ENCODE measurements at regions not wholly inside any gene's neighbourhood (a gene's known extent, or its start where the extent isn't known, plus 50 kb on each side); places are given as distances from the start of the nearest gene placed in this dataset.

DNA sequence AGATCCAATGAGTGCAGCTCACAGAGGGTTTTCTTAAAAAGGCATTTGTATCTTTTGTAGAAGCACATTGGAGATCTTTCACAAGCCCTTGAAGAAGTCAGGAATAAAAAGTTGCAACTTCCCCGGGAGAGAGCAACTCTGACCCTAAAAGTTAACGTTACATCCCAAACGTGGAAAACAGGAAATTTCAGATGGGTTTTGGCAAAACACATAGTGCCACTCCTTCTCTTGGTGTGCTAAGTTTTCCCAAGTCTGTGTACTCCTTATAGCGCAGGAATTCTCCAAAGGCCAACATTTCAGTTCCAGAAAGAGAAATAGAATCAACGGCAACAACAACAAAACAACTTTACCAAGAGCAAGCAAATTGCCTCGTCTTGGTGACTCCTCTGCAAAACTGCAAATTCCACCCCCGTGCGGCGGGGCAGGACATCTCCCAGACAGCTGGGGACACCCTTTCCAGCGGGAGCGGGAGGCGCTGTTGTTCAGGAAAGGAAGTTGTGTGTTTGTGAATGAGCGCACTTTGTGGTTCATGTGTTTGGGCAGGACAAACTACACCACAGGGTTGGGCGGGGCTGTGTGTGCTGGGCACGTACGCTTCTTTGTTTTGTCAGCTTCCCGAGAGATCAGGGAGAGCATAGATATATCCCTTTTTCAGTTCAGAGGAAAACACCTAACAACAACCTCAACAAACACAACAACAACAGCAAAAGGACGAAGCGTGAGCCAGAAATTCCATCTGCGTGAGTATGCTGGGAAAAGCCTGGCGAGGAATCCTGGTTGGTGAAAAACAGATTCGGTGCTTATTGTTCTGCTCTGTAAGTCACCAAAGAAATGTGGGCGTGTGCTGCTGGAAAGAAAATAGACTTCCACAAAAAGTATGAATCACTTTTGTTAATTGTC lies 294.7 kb upstream of the PITRM1 start:
- TF ChIP-seq, protein P1, sequence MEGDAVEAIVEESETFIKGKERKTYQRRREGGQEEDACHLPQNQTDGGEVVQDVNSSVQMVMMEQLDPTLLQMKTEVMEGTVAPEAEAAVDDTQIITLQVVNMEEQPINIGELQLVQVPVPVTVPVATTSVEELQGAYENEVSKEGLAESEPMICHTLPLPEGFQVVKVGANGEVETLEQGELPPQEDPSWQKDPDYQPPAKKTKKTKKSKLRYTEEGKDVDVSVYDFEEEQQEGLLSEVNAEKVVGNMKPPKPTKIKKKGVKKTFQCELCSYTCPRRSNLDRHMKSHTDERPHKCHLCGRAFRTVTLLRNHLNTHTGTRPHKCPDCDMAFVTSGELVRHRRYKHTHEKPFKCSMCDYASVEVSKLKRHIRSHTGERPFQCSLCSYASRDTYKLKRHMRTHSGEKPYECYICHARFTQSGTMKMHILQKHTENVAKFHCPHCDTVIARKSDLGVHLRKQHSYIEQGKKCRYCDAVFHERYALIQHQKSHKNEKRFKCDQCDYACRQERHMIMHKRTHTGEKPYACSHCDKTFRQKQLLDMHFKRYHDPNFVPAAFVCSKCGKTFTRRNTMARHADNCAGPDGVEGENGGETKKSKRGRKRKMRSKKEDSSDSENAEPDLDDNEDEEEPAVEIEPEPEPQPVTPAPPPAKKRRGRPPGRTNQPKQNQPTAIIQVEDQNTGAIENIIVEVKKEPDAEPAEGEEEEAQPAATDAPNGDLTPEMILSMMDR (IDR thresholded peaks at IDR 0.05; ENCODE audit: low read depth, low read length, missing control alignments), result peak; percentile 57
- peak; percentile 92 for DNase-seq (ENCODE audit: extremely low read depth, low read depth)
- H3K4me3 ChIP-seq (replicated peaks; ENCODE audit: low read depth, low read length), result peak overlapping the region; percentile 27

DNA sequence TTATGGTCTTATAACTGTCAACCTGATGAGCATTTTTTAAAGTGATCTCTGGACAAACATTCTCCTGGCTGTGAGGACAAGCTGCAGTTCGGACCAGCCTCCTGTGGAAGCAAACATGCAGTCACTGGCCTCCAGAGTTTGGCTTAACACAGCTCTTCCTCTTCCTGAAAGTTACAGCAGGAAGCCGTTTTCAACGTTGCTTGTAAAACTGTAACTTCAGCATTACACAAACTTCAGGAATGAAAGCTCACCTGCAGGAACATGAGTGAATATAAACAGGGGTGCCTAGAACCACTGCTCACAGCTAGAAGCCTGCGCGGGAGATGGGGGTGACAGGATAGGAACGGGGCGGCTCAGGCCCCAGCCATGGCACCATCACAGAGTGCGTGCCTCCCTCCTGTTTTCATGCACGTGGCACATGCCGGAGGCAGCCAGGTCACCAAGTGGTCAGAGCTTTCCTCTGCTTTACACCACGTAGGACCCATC lies 292.9 kb upstream of the PITRM1 start:
- DNase-seq (ENCODE audit: extremely low read depth, low read depth), result no peak
- TF ChIP-seq, protein P1 (IDR thresholded peaks at IDR 0.05; ENCODE audit: low read depth, low read length, missing control alignments), result no peak
- no peak overlapping the region for H3K4me3 ChIP-seq (replicated peaks; ENCODE audit: low read depth, low read length)

DNA sequence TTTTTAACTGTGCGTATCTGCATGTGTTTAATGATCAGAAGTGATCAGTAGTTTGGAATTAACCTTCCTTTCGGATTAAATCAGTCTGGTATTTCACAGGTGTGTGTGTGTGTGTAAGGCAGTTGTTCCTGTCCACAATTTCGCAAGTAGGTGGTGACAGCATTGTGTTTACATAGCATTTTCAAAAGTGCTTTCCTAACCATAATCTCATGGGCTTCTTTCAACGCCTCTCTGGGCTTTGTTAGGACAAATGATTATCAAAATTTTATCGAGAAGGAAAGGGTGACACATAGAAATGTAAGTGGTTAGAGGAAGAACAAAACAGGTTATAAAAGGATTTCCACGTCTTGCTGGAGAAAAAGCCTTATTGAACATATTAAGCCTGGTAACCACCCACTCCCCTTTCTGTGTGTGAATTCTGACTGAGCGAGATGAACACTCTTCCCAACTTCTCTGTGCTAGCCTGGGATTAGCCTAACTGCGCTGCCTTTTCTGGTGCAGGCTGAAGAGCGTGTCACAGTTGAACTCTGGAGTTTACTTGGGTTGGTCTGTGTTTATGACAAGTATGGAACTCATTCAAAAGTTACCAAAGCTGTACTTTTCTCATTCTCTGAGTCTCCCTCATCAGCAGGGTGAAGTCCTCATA lies 292.3 kb upstream of the PITRM1 start:
- no peak overlapping the region for H3K4me3 ChIP-seq (replicated peaks; ENCODE audit: low read depth, low read length)
- TF ChIP-seq, protein P1 (IDR thresholded peaks at IDR 0.05; ENCODE audit: low read depth, low read length, missing control alignments), result no peak
- no peak for DNase-seq (ENCODE audit: extremely low read depth, low read depth)

DNA sequence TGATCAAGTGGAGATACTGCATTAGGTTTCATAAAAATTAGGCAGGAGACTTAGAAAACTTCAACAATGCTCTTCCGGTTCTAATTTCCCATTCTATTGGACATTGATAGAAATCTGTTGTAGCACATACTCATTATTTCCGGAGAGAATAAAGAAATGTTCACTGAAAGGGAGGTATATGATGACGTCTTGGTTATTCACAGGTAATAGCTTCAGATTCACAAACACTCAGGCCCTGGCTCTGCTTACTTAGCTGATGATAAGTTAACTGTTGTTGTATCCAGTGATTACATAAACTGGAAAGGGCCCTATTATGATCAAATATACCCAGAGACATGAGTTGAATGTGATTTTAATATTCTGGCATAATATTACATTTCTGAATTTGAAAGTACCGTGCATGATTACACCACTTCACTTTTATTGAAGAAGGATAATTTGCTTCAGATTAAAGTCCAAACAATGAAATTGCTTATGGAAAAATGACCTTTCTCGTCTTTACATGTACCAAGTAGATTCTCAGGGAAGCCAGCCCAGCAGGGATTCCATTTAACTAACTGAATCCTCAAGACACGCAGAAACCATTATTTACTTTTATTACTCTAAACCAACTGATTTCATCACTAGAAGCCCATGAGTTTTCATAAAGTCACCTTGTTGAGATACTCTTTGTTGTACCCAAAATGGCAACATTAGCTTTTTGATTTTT lies 288.0 kb upstream of the PITRM1 start:
- no peak for DNase-seq (ENCODE audit: extremely low read depth, low read depth)
- no peak overlapping the region for H3K4me3 ChIP-seq (replicated peaks; ENCODE audit: low read depth, low read length)
- TF ChIP-seq, protein P1 (IDR thresholded peaks at IDR 0.05; ENCODE audit: low read depth, low read length, missing control alignments), result no peak

DNA sequence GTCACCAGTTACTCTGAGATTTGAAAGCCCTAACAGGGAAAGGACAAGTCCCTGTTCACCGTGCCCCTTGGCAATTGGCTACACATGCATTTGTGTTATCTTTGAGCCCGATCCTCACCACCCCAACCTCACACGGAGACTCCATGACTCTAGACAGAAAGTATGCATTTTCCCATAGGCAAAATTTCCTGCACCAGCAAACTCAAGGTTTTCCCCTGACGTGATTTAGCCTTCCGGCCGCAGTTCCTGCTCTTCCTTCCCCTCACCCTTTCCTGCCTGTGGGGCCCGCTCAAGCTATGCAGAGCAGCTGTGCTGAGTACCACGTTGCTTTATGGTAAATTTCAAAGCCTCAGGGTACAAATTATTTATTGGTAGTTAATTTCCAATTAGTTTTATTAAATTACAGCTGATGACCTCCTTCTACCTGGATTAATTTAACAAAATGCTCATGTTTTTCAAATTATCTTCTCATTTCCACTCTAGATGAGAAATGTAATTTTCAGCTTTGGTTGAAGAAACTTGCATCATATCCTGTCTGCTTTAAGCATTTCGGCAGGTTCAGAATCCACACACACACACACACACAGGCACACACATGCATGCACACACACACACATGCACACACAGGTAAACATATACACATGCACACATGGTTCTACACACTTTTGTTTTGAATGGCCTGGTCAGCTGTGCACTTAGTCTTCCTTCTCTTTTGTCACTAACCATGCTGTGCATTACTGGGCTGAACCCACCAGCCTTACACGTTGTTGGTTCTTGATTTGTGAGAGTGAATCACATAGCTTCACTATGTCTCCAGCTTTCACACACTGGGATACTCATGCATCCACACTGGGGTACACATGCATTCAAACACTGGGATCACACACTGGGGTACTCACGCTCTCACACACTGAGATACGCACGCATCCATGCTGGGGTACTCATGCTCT lies 283.1 kb upstream of the PITRM1 start:
- no peak overlapping the region for H3K4me3 ChIP-seq (replicated peaks; ENCODE audit: low read depth, low read length)
- DNase-seq (ENCODE audit: extremely low read depth, low read depth), result no peak
- TF ChIP-seq, protein P1 (IDR thresholded peaks at IDR 0.05; ENCODE audit: low read depth, low read length, missing control alignments), result no peak
